HG03066 (cell line): ENCODE measurements at regions not wholly inside any gene's neighbourhood (a gene's known extent, or its start where the extent isn't known, plus 50 kb on each side); places are given as distances from the start of the nearest gene placed in this dataset.

Source experiments
- ATAC-seq: cut with Tn5 transposase; IDR thresholded peaks from one replicate; pipeline ENCODE4 v1.9.1; 2021; ENCODE audit warnings: low read depth; ENCODE audit not compliant: unreplicated experiment

GRCh38 chr4:128512767-128513322, 225.2 kb upstream of the PGRMC2 start:
- no peak for ATAC-seq

GRCh38 chr4:128512161-128512560, 224.5 kb upstream of the PGRMC2 start:
- no peak for ATAC-seq

DNA sequence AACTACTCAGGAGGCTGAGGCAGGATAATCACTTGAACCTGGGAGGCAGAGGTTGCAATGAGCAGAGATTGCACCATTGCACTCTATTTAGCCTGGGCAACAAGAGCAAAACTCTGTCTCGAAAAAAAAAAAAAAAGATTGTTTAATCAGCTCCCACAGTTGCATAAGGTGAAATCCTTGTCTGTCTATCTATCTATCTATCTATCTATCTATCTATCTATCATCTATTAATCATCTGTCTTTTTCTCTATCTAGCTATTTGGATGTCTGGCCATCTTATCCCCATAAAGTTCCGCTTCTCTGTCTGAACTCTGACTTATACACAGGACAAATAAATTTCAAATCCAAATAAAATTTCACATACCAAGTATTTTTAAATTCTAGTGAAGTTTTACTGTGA, 223.2 kb upstream of the PGRMC2 start:
- no peak for ATAC-seq

GRCh38 chr4:128502818-128503527, 215.4 kb upstream of the PGRMC2 start:
- no peak for ATAC-seq

DNA sequence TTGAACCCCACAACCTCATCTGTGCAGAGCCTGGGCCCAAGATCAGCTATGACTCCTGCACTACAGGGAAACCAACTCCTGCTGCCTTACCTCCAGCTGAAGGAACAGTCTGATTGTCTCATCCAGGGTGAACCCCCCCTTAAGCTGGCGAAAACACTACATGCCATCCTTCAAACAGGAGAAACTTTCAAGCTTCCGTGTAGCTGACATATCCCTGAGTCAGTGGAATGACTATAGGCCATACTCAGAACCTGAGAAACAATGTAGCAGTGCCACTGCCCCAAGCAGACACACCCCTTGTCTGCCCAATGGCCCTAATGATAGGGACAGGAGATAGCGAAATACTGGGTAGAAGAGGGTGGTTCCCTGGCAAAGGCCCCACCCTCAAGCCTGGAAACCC, 213.6 kb upstream of the PGRMC2 start:
- ATAC-seq: no peak

GRCh38 chr4:128488055-128488705, 200.6 kb upstream of the PGRMC2 start:
- ATAC-seq: no peak

GRCh38 chr4:128484896-128485295, 197.3 kb upstream of the PGRMC2 start:
- no peak for ATAC-seq

GRCh38 chr4:128483816-128484215, 196.2 kb upstream of the PGRMC2 start:
- no peak for ATAC-seq

GRCh38 chr4:128483041-128483440, 195.4 kb upstream of the PGRMC2 start:
- no peak for ATAC-seq

DNA sequence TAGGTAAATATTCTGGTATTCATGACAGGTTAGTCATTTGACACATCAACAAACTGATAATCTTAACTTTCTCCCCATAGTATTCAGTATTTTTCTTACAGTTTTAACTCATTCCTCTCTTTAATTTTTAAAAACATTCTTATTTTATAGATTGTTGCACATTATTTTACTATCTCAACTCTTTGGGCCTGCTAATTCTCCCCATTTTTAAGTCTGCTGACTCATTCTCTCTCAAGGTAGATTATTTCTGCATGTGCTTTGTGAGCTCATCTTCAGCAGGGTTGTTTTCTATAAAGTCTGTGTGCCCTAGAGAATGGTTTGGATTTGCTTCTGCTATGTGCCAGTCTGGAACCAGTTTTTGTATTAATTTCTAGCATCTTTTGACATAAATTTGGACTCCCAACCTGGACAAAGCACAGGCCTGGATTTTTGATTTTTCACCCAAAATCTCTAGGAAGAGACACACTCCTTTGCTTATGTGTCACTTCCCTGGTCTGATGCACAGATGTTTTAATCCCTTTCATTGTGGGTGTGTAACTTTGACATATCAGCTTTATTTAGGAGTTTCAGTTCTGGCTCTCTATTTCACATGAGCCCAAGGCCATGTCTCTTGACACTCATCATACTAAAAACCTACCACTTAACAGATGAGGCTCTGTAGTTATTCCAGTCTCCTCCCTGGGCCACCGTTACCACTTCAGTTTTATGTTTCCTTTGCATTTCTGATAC, 194.3 kb upstream of the PGRMC2 start:
- no peak for ATAC-seq

GRCh38 chr4:128480945-128481344, 193.3 kb upstream of the PGRMC2 start:
- ATAC-seq: no peak

DNA sequence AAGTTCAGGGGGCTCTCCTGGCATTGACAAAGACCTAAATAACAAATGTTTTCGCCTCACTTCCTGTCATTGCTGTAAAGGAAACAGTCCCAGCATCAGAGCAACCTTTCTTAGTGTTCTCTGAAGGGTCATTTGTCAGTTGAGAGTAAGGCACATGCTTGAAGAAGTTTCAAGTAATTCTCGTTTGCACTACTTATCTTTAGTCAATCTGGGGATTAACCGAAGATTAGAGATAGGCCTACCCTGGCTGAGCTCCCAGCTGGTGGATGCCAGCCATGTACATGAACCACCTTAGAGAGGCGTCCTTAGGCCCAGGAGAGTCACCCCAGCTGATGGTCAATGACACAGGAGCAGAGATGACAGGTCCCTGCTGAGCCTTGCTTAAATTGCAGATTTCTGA, 189.9 kb upstream of the PGRMC2 start:
- no peak for ATAC-seq

- no peak for ATAC-seq
These were observed 188.0 kb upstream of the PGRMC2 start for GRCh38 chr4:128475597-128475996.

GRCh38 chr4:128471576-128471975, 184.0 kb upstream of the PGRMC2 start:
- no peak for ATAC-seq

GRCh38 chr4:128470492-128471053, 183.0 kb upstream of the PGRMC2 start:
- no peak for ATAC-seq

- ATAC-seq: no peak
These were observed 180.7 kb upstream of the PGRMC2 start for GRCh38 chr4:128468123-128468989.

DNA sequence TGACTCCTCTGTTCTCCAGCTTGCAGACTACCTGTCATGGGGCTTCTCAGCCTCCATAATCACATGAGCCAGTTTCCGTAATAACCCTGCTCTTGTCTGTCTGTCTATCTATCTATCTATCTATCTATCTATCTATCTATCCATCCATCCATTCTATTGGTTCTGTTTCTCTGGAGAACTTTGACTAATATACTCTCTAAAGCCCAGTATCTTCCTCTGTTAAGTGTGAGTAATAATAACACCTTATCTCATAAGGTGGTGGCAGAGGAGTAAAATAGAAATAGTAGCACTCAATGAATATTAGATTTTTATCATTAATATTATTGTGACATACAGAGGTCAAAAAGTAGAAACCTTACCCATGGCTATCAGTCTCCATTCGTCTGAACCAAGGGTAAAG, 177.9 kb upstream of the PGRMC2 start:
- ATAC-seq: no peak

GRCh38 chr4:128463006-128463405, 175.4 kb upstream of the PGRMC2 start:
- no peak for ATAC-seq

GRCh38 chr4:128462103-128462783, 174.6 kb upstream of the PGRMC2 start:
- no peak for ATAC-seq
